HG02678 (cell line): ENCODE measurements at regions not wholly inside any gene's neighbourhood (a gene's known extent, or its start where the extent isn't known, plus 50 kb on each side); places are given as distances from the start of the nearest gene placed in this dataset.
"Not testable (repeated sequence)": the region's sequence is repeated elsewhere in the genome, so short reads cannot be mapped to it uniquely, and the experiment has no call there.

Source experiments
- ATAC-seq: cut with Tn5 transposase; IDR thresholded peaks from one replicate; pipeline ENCODE4 v1.9.1; 2021; ENCODE audit warnings: mild to moderate bottlenecking, moderate library complexity; ENCODE audit not compliant: unreplicated experiment

DNA sequence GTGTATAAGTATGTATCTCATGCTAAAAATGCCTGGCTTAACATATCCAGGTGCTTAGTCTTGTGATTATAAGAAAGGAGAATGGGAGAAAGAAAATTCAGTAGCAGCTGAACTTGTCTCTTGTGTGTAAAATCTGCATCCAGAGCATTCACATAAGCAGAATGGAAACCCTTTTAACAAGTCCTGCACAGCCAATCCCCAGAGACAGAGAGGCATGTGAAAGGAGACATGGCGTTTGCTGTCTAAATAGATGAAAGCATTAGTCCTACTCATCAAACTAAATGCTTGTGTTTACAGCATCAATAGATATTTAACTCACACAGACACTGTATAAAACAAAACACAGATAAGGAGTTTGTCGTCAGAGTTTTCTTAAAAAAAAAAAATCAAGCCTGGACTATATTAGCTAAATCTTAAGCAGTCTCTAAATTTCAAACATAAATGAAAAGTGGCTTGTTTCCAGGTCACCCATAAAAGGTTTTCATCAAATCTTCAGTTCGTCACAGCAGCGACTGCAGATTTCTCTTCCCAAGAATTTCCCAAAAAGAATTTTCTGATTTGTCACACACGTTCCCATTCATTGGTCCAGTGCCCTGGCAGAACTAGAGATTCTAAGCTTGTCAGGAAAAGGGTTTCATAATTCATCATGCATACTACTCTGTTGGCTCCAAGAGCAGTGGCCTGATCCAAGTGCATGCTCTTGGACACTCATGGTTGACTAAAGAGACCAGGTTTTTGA lies 249.2 kb downstream of the BTG1 start:
- ATAC-seq: no peak

DNA sequence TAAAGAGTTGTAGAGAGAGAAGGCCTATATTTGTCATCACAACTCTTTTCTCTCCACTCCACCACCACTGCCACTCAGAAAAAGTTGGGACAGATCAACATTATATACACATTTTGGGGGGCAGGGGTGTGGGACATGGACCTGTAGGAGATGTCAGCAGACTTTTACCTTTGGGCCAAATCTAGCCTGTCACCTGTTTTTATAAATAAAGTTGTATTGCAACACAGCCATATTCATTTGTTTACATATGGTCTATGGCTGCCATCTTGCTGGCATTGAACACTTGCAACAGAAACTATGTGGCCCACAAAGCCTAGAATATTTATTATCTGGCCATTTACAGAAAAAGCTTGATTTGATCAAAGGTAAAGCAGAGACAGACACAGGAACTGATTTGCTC lies 250.7 kb downstream of the BTG1 start:
- ATAC-seq: no peak

DNA sequence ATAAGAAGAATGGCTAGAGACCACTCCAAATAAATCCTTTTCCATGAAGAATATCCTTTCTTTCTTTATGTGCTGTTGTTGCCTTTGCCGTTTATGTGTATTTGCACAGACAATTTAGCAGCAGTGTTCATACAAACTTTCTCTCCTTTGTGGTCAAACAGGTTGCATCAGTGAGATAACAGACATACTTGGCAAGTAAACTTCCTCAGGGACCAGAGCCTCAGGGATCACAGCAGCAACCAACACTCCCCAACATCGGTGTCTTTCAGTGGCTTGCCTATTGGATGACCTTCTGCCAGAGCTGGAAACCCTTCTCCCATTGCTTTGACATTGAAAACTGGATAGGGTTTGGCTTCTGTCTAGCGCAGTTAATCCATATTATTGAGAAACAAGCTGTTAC lies 252.2 kb downstream of the BTG1 start:
- ATAC-seq: no peak

GRCh38 chr12:91892081-91892855 lies 253.4 kb downstream of the BTG1 start:
- ATAC-seq: no peak

GRCh38 chr12:91890742-91891141 lies 254.9 kb downstream of the BTG1 start:
- no peak for ATAC-seq

GRCh38 chr12:91889910-91890309 lies 255.7 kb downstream of the BTG1 start:
- ATAC-seq: no peak

DNA sequence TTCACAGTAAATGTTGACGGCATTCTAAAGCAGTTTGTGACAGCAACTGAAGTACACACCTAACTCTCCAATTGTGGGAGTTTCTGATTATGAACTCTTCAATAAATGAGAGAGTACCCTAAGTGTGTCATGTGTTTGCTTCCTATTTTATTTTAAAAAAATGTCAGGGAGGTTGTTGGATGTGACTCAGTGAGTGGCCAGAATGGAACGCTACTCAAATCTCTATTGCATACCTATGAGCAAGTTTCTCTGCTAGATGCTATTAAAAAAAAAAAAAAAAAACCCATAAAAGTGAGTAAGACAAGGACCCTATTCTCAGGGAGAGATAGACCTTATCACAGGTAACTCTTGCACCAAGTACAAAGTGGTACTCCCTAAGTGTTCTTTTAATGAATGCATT lies 256.6 kb downstream of the BTG1 start:
- no peak for ATAC-seq

GRCh38 chr12:91887957-91888356 lies 257.7 kb downstream of the BTG1 start:
- no peak for ATAC-seq

DNA sequence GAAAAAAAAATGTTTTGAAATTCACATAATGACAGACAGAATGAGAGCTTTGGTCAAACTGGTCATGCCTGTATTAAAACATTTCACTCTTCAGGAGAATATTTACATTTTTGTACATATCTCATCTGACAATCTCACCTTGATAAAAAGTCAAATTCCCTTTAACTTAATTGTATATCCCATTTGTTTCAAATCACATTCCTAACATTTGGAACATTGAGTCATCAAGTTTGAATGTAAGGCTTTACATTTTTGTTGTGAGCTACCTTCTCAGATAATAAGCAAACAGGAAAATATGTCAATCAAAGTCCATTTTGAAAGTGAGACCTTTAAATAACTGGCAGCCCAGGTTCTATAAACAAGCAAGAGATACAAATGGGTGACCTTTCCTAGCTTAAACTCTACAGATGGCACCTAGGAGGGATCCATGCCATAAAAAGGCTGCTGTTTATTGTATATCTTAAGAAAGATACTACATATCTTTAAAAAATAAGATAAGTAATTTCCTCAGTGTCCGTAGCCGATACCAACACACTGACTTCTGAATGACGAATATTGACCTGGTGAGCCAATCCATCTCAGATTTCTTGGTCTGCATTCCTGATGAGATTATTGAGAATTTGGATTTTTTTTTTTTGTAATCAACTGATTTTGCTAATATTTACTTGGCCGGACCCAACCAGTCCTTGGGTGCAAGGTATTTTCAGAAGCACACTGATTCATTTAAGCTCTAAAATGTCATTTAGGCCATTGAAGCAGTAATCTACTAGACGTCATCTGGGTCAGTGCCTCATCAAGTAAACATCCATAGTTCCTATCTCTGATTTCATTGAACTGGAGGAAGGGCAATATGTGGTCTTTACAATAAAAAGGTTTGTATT lies 259.6 kb downstream of the BTG1 start:
- no peak for ATAC-seq

- no peak for ATAC-seq
These were observed 261.4 kb downstream of the BTG1 start for GRCh38 chr12:91884230-91884629.

DNA sequence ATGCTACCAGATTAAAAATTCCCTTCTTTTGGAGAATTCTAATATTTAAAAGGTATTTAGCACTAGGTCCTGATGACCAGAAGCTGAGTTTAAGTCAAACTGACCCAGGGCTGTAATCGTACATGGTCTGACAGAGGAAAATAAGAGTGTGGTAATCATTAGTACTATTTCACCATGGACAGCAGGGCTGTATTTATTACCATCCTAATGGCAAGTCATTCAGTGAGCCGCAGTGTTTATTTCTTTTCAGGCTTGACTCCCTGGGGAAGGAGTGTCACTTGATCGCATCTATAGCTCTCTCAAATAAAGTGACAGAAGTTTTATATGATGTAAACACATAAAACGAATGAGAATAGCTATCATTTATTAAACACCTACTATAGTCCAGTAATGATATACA lies 261.8 kb downstream of the BTG1 start:
- ATAC-seq: no peak

DNA sequence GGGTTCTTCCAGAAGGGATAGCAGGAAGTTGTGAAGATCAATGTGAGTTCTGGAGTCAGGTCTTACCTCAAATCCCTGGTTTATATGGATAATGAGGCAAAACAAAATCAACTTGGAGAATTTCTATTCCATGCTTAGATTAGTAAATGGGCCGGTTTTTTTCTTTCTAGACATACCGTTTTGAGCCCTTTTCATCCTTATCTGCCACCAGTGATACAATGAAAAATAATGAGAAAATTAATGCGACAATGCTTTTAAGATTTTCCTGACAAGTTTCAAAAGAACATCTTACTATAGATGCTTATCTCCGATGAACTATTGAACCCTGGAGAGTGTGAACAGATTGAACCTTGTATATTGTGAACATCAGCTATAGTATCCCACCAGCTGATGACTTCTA lies 262.7 kb downstream of the BTG1 start:
- no peak for ATAC-seq

DNA sequence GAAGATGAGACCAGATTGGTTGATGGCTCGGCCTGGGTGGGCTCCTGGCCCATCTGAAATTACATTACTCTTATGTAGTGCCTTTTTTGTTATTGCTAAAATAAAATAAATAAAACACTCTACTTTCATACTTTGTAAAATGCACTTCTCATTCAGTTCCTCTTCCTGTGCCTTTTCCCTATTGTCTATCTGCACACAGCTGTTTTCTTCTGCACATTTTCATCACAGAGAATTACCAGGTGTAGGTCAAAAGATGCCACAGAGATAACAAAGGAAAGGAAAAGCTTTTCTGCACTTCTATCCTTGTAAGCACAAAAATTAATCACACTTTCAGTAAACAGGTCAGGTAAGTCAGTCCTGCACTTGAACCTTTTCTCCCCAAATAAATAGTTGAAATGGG lies 265.1 kb downstream of the BTG1 start:
- ATAC-seq: no peak

DNA sequence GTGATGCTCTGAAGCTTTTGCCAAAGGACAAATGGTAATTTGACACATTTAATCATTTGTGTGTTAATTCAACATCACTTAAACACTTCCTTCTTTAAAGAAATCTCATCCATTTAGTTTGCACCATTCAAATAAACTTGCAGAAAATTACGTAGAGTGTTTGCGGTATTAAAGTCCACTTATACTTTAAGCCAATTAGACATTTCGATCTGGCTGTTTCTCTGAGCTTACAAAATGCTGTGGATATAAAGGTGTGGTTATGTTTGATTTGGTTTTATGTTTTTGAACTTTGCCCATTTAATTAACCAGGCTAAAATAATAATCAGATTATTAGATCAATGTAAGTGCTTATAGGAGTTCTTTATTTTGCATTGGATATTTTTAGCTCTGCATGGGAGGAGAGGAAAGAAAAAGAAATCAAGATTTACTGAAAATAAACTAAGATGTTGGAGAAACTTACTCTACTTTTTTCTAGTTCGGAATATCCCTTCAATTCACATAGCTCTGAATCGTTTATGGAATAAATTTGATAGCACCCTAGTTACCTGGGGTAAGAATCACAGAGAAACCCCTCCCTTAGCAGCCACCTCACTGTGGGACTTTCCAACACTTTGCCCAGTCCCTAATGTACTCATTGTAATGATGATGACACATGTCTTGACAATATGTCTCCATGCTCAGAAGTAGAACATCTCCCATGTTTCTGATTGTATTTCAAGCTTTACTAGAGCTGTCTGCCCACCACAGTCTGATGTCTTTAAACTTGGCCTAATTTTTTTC lies 268.0 kb downstream of the BTG1 start:
- ATAC-seq: no peak

- ATAC-seq: peak; percentile 82
These were observed 268.6 kb downstream of the BTG1 start for GRCh38 chr12:91877022-91877421.

DNA sequence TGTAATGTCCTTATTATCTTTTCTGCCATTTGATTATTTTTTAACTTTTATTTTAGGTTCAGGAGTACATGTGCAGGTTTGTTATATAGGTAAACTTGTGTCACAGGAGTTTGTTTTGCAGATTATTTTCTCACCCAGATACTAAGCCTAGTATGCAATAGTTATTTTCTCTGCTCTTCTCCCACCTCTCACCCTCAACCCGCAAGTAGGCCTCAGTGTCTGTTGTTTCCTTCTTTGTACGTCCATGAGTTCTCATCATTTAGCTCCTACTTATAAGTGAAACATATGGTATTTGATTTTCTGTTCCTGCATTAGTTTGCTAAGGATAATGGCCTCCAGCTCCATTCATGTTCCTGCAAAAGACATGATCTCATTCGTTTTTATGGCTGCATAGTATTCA lies 270.0 kb downstream of the BTG1 start:
- ATAC-seq: not testable (repeated sequence)

DNA sequence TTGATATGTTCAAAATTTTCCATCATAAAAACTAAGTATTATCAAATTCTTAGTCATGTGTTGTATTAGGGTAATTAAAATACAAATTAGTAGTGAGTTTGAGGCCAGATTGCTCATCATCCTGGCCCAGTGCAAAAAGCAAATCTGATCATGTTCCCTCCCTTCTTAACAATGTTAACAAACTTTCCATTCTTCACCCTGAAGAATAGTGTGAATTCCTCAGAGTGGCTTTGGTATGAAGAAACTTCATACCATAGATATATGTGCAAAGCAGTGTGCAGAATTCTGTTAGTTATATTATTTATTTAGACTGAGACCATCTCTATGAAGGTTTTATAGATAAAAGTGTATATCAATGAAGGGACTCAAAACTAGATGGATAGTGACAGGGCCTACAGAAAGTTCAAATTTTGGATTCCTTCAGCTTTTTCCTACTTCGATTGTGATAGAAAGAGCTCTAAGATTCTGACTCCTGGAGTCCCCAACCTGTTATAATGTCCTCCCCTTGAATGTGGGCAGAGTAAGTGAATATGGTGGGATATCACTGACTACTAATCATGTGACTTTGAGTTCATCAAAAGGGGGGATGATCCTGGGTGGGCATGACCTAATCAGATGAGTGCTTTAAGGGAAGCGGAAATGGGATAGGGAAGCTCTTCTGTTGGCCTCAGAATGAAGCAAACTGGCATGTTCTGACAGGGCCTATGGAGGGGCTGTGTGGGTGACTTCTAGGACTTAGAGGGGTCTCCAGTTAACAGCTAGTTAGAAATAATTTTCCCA lies 271.4 kb downstream of the BTG1 start:
- ATAC-seq: no peak

GRCh38 chr12:91871751-91872150 lies 273.9 kb downstream of the BTG1 start:
- no peak for ATAC-seq

DNA sequence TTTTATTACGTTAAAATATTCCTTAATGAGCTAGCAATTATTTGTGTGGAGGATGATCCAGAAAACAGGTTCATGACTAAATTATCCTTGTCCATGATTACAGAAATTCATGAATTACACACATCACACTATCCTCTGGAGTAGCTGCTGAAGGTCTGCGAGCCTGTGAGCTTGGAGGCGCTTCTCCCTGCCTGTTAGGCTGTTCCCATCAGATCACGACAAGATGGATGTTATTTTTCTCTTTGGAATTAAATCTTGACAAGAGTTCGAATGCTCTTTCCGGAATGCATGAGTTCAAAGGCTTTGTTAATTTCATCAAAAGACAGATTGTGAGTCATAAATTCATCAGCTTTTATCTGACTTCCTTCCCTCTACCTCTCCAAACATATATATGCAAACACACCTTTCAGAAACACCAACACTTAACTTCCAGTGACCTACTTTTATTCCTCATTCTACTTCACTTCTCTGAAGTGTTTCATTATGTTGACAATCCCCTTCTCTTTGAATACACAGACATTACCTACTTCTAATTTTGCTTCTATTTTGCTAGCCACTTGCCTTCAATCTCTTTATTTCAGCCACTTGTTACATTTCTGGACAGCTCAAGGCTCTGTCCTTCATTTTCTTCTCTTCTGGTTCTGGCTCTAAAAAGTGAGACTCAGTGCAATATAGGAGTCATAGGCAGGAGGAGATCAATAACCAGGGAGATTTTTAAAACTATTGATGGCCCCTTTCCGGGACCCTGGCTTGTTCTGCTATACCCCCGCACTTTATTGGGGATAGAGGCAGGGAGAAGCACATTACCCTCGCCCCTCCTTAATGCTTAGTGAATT lies 274.6 kb downstream of the BTG1 start:
- ATAC-seq: no peak
